ENCODE measurements at regions not wholly inside any gene's neighbourhood (a gene's known extent, or its start where the extent isn't known, plus 50 kb on each side); places are given as distances from the start of the nearest gene placed in this dataset.

DNA sequence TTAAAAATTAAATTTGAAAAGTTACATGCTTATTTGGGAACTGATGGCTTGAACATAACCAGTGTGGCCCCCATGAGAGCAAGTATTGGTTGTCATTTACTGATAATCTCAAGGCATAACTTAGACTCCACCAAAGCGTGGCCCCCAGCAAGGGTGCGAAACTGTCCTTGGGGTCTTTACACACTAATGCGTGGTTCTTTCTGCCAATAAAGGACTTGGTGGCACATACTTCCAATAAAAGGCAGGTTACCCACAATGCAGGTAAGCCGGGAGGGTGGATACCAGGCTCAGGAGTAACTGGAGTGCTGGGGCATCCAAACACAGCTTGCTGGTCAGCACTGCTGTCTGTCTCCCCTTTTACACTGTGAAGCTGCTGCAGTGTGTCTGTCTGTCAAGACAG is 278.2 kb upstream of the NCKAP5 start:
- TF ChIP-seq CTCF (IDR thresholded peaks at IDR 0.05) (no peak), POLR2A (IDR thresholded peaks at IDR 0.05) (no peak)
